KMS-11 (cell line): ENCODE measurements at regions not wholly inside any gene's neighbourhood (a gene's known extent, or its start where the extent isn't known, plus 50 kb on each side); places are given as distances from the start of the nearest gene placed in this dataset.

Experiments
- H2AFZ ChIP-seq: fragments of 200-600 bp; sonication (generic); 2 replicates; pipeline ENCODE4 v1.6.1; 2016; ENCODE audit warnings: antibody characterized with exemption, mixed run types, low read depth
- H3K27ac ChIP-seq: fragments of 200-600 bp; sonication (generic); 2 replicates; pipeline ENCODE4 v1.6.1; 2016; ENCODE audit warnings: mild to moderate bottlenecking, mixed run types
- H3K27me3 ChIP-seq: fragments of 200-600 bp; sonication (generic); 2 replicates; pipeline ENCODE4 v1.6.1; 2017; ENCODE audit warnings: mild to moderate bottlenecking, low read depth, mixed run types, moderate library complexity; ENCODE audit not compliant: insufficient read depth
- H3K36me3 ChIP-seq: fragments of 200-600 bp; sonication (generic); 2 replicates; pipeline ENCODE4 v1.6.1; 2017; ENCODE audit warnings: mild to moderate bottlenecking, mixed run types; ENCODE audit not compliant: insufficient read depth
- H3K4me1 ChIP-seq: fragments of 200-600 bp; sonication (generic); 2 replicates; pipeline ENCODE4 v1.6.1; 2016; ENCODE audit warnings: mild to moderate bottlenecking, low read depth, mixed run types; ENCODE audit not compliant: poor library complexity, severe bottlenecking
- H3K4me2 ChIP-seq: fragments of 200-600 bp; sonication (generic); 2 replicates; pipeline ENCODE4 v1.7.0; 2016; ENCODE audit warnings: mild to moderate bottlenecking, mixed run types
- H3K4me3 ChIP-seq: fragments of 200-600 bp; sonication (generic); IDR thresholded peaks from 2 replicates; pipeline ENCODE4 v1.6.1; 2017; ENCODE audit warnings: low read depth, low read length, mixed read lengths; ENCODE audit not compliant: insufficient read depth
- H3K79me2 ChIP-seq: fragments of 200-600 bp; sonication (generic); 2 replicates; pipeline ENCODE4 v1.6.1; 2016; ENCODE audit warnings: low read depth, mixed run types; ENCODE audit not compliant: insufficient read depth
- H3K9ac ChIP-seq: fragments of 200-600 bp; sonication (generic); 2 replicates; pipeline ENCODE4 v1.6.1; 2016; ENCODE audit warnings: mild to moderate bottlenecking, mixed run types
- H4K20me1 ChIP-seq: fragments of 200-600 bp; sonication (generic); 2 replicates; pipeline ENCODE4 v1.6.1; 2016; ENCODE audit warnings: mild to moderate bottlenecking, mixed run types; ENCODE audit not compliant: insufficient read depth
- TF ChIP-seq, protein P1 (sequence below): fragments of 200-600 bp; sonication (generic); conservative IDR thresholded peaks from 2 replicates; pipeline ENCODE4 v1.6.1; 2017; ENCODE audit warnings: low read depth, mild to moderate bottlenecking, antibody characterized with exemption, low read length, moderate library complexity, mixed read lengths

DNA sequence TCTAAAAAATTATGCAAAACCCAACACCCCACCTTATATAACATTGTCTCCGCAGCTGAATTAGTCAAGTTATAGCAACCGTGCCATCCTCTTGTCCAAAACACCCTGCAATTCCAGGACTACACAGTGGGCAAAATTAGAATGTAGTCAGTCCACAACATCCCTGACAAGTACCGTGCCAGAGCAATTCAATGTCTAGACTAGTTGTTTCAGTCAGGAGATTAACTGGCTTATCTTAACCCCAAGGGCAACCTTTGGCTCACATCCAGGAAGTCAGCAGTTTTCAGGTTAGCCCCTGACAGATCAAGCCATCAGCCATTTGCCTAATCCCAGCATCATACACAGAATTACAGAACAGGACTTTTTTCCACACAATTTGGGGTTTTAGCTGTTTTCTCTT is 240.8 kb upstream of the TMEM161B start:
- Histone ChIP-seq H3K4me2 (no peak overlapping the region), H3K27ac (no peak overlapping the region), H3K79me2 (no peaks in the 10 kb centered on the region), H4K20me1 (no peaks in the 10 kb centered on the region), H2AFZ (no peak overlapping the region), H3K4me3 (no peak overlapping the region), H3K36me3 (no peaks in the 10 kb centered on the region), H3K4me1 (no peaks in the 10 kb centered on the region), H3K9ac (no peak overlapping the region), H3K27me3 (no peaks in the 10 kb centered on the region)
- TF ChIP-seq, protein P1, sequence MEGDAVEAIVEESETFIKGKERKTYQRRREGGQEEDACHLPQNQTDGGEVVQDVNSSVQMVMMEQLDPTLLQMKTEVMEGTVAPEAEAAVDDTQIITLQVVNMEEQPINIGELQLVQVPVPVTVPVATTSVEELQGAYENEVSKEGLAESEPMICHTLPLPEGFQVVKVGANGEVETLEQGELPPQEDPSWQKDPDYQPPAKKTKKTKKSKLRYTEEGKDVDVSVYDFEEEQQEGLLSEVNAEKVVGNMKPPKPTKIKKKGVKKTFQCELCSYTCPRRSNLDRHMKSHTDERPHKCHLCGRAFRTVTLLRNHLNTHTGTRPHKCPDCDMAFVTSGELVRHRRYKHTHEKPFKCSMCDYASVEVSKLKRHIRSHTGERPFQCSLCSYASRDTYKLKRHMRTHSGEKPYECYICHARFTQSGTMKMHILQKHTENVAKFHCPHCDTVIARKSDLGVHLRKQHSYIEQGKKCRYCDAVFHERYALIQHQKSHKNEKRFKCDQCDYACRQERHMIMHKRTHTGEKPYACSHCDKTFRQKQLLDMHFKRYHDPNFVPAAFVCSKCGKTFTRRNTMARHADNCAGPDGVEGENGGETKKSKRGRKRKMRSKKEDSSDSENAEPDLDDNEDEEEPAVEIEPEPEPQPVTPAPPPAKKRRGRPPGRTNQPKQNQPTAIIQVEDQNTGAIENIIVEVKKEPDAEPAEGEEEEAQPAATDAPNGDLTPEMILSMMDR = no peak

DNA sequence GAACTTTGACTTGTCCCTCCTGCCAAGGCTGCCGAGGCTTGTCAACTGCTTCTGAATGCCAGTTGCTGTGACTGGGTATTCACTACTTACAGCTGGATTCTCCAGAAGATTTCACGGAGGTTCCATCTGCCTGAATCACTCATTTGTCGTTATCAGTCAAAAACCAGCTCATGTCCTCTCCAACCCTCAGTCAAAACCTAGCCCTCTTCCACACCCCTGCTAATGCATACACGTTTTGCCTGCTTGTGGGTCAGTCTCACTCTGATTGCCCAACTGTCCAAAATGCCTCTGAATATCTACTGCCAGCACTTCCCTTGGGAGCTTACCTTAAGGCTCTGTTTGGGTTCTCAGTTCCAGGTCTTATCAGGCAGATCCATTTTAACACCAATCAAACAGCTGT is 238.6 kb upstream of the TMEM161B start:
- H3K4me3 ChIP-seq = no peak overlapping the region
- H3K27ac ChIP-seq = no peak overlapping the region
- no peak overlapping the region for H3K9ac ChIP-seq
- TF ChIP-seq, protein P1 = no peak
- H4K20me1 ChIP-seq = no peaks in the 10 kb centered on the region
- H3K4me2 ChIP-seq = no peak overlapping the region
- H2AFZ ChIP-seq = no peak overlapping the region
- H3K79me2 ChIP-seq = no peaks in the 10 kb centered on the region
- H3K4me1 ChIP-seq = peaks cover 4% of the 10 kb centered on the region
- no peaks in the 10 kb centered on the region for H3K36me3 ChIP-seq
- H3K27me3 ChIP-seq = no peaks in the 10 kb centered on the region

DNA sequence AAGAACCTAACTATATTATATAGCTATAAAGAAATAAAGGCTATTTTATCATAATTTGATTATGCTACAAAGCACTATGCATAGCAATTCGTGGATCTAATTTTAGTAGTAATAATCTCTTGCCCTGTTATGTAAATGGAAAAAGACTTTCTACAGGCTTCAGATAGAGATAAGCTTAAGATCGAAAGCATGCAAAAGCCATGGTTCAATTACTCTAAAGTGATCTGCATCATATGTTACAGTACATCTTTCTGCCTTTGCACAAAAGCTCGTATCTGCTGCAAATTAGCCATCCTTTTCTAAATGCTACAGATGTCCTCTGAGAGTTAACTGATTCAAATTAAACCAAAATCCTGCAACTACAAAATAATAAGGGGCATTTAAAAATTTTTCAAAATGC is 234.8 kb upstream of the TMEM161B start:
- Histone ChIP-seq H3K27ac (no peak overlapping the region), H3K4me3 (no peak overlapping the region), H3K36me3 (no peaks in the 10 kb centered on the region), H3K9ac (no peak overlapping the region), H2AFZ (no peak overlapping the region), H3K79me2 (no peaks in the 10 kb centered on the region), H4K20me1 (no peaks in the 10 kb centered on the region), H3K27me3 (no peaks in the 10 kb centered on the region), H3K4me2 (0 out of 2 replicates have a peak overlapping the region, but pooled peaks have one; percentile 73), H3K4me1 (peaks cover 9% of the 10 kb centered on the region)
- TF ChIP-seq, protein P1 = no peak

DNA sequence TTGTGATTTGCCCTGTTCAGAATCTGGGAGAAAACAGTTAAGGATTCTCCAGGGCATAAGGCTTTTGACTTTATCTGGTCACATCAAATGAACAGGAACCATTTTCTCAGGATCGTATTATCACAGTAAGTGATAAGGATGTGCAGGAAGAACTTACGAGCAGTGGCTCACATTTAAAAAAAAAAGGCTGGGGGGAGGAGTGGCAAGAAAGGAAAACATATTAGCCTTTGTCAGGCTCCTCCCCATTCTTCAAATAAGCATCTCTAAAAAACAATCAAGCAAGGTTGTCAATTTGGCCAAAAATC is 234.3 kb upstream of the TMEM161B start:
- H3K79me2 ChIP-seq = no peaks in the 10 kb centered on the region
- peak overlapping the region; percentile 77 for H2AFZ ChIP-seq
- no peak overlapping the region for H3K4me3 ChIP-seq
- no peaks in the 10 kb centered on the region for H3K27me3 ChIP-seq
- no peaks in the 10 kb centered on the region for H4K20me1 ChIP-seq
- no peaks in the 10 kb centered on the region for H3K36me3 ChIP-seq
- TF ChIP-seq, protein P1 = no peak
- H3K9ac ChIP-seq = peak overlapping the region; percentile 25; the same call in 1 of the 2 replicates
- peak overlapping the region; percentile 73 for H3K4me2 ChIP-seq
- no peak overlapping the region for H3K27ac ChIP-seq
- peaks cover 9% of the 10 kb centered on the region for H3K4me1 ChIP-seq
